Naive thymus-derived CD8-positive, alpha-beta T cell (primary cell): ENCODE measurements at regions not wholly inside any gene's neighbourhood (a gene's known extent, or its start where the extent isn't known, plus 50 kb on each side); places are given as distances from the start of the nearest gene placed in this dataset.

Experiments used
- ATAC-seq, 2 donors: fragments of 150-1000 bp; cut with Tn5 transposase in 1 of 2; sonication (Bioruptor Pico), chemical (Tn5 transposase) in 1 of 2; 1 replicate in 1 of 2; 2 replicates in 1 of 2; pipeline ENCODE4 v1.10.0; 2021; ENCODE audit warnings: mild to moderate bottlenecking in 2 of 2, moderate library complexity in 2 of 2
- POLR2A ChIA-PET: fragments of 350-600 bp; sonication (Branson Sonifier 250); formaldehyde crosslinking; loops from one replicate; lab custom pipeline; 2021; ENCODE audit warnings: antibody characterized with exemption; lab: Charles Lee
- DNase-seq, 10 donors: peaks; one replicate each; pipeline versions ENCODE4 v3.0.0 to v3.0.0-alpha.2; 2020 to 2022
- H3K27ac Mint-ChIP-seq, 10 donors: one replicate each; pipeline ENCODE4 v1.8.0; 2020 to 2022; ENCODE audit warnings: mild to moderate bottlenecking in 10 of 10, mixed read lengths in 10 of 10, moderate library complexity in 4 of 10, inconsistent platforms in 1 of 10
- H3K27me3 Mint-ChIP-seq, 5 donors: one replicate each; pipeline ENCODE4 v1.8.0; 2021 to 2022; ENCODE audit warnings: mixed read lengths in 5 of 5
- H3K36me3 Mint-ChIP-seq, 3 donors: one replicate each; pipeline ENCODE4 v1.8.0; 2020 to 2022; ENCODE audit warnings: mixed read lengths in 3 of 3, mild to moderate bottlenecking in 2 of 3, inconsistent platforms in 1 of 3
- H3K4me1 Mint-ChIP-seq, 4 donors: one replicate each; pipeline ENCODE4 v1.8.0; 2021 to 2022; ENCODE audit warnings: mixed read lengths in 4 of 4
- H3K4me3 Mint-ChIP-seq, 10 donors: one replicate each; pipeline ENCODE4 v1.8.0; 2020 to 2022; ENCODE audit warnings: mild to moderate bottlenecking in 10 of 10, mixed read lengths in 10 of 10, moderate library complexity in 6 of 10, inconsistent platforms in 1 of 10
- H3K9me3 Mint-ChIP-seq, 9 donors: one replicate each; pipeline ENCODE4 v1.8.0; 2020 to 2022; ENCODE audit warnings: mixed read lengths in 9 of 9, mild to moderate bottlenecking in 3 of 9, inconsistent platforms in 1 of 9, moderate library complexity in 1 of 9

- Mint-ChIP-seq H3K4me3 (no peak overlapping the region), H3K9me3 (peaks cover 0 to 1% (median 0%) of the 10 kb centered on the region in 9 donors), H3K27me3 (peaks cover 17 to 51% (median 25%) of the 10 kb centered on the region in 5 donors), H3K4me1 (no peaks in the 10 kb centered on the region), H3K27ac (no peak overlapping the region), H3K36me3 (no peaks in the 10 kb centered on the region)
- no peak for ATAC-seq
- no peak for DNase-seq
- POLR2A ChIA-PET, result no interaction called here
Observed at GRCh38 chr2:176483901-176484568, 214.8 kb downstream of the MTX2 start.

- Mint-ChIP-seq H3K4me3 (no peak overlapping the region), H3K27me3 (peaks cover 19 to 51% (median 25%) of the 10 kb centered on the region in 5 donors), H3K9me3 (peaks cover 0 to 1% (median 0%) of the 10 kb centered on the region in 9 donors), H3K36me3 (no peaks in the 10 kb centered on the region), H3K27ac (no peak overlapping the region), H3K4me1 (no peaks in the 10 kb centered on the region)
- DNase-seq (no peak), ATAC-seq (no peak)
- POLR2A ChIA-PET, result no interaction called here
Observed at GRCh38 chr2:176484838-176485237, 215.6 kb downstream of the MTX2 start.

GRCh38 chr2:176488431-176488830 lies 219.2 kb downstream of the MTX2 start:
- no peak overlapping the region for H3K27ac Mint-ChIP-seq
- H3K4me3 Mint-ChIP-seq, result no peak overlapping the region
- peaks cover 13 to 32% (median 22%) of the 10 kb centered on the region in 5 donors for H3K27me3 Mint-ChIP-seq
- POLR2A ChIA-PET, result no interaction called here
- H3K36me3 Mint-ChIP-seq, result no peaks in the 10 kb centered on the region
- ATAC-seq (no peak), DNase-seq (no peak)
- H3K9me3 Mint-ChIP-seq, result no peaks in the 10 kb centered on the region
- H3K4me1 Mint-ChIP-seq, result peaks cover 2 to 24% (median 9%) of the 10 kb centered on the region in 4 donors

GRCh38 chr2:176490061-176490861 lies 221.0 kb downstream of the MTX2 start:
- Mint-ChIP-seq H3K36me3 (no peaks in the 10 kb centered on the region), H3K27ac (peak overlapping the region in 1 of 10 donors; percentile 32), H3K4me1 (peaks cover 2 to 30% (median 9%) of the 10 kb centered on the region in 4 donors), H3K27me3 (peaks cover 16 to 42% (median 22%) of the 10 kb centered on the region in 5 donors), H3K4me3 (no peak overlapping the region), H3K9me3 (no peaks in the 10 kb centered on the region)
- ATAC-seq (no peak), DNase-seq (no peak)
- POLR2A ChIA-PET, result no interaction called here

GRCh38 chr2:176491172-176491904 lies 222.1 kb downstream of the MTX2 start:
- ATAC-seq (peak in 1 of 2 donors; percentile 61), DNase-seq (peak in 3 of 10 donors; percentile 7 to 13 (median 11))
- peak overlapping the region in 1 of 10 donors; percentile 11 for H3K27ac Mint-ChIP-seq
- H3K9me3 Mint-ChIP-seq, result no peaks in the 10 kb centered on the region
- peaks cover 18 to 44% (median 22%) of the 10 kb centered on the region in 5 donors for H3K27me3 Mint-ChIP-seq
- POLR2A ChIA-PET, result no interaction called here
- H3K4me3 Mint-ChIP-seq, result no peak overlapping the region
- H3K4me1 Mint-ChIP-seq, result peaks cover 2 to 30% (median 9%) of the 10 kb centered on the region in 4 donors
- H3K36me3 Mint-ChIP-seq, result no peaks in the 10 kb centered on the region

- Mint-ChIP-seq H3K36me3 (no peaks in the 10 kb centered on the region), H3K27ac (no peak overlapping the region), H3K4me3 (no peak overlapping the region), H3K27me3 (peaks cover 12 to 35% (median 20%) of the 10 kb centered on the region in 5 donors), H3K4me1 (peaks cover 2 to 30% (median 9%) of the 10 kb centered on the region in 4 donors), H3K9me3 (no peaks in the 10 kb centered on the region)
- POLR2A ChIA-PET, result no interaction called here
- ATAC-seq, result no peak
- no peak for DNase-seq
Observed at GRCh38 chr2:176492583-176492982, 223.3 kb downstream of the MTX2 start.

- ATAC-seq (no peak), DNase-seq (no peak)
- H3K36me3 Mint-ChIP-seq, result no peaks in the 10 kb centered on the region
- H3K9me3 Mint-ChIP-seq, result no peaks in the 10 kb centered on the region
- POLR2A ChIA-PET, result no interaction called here
- peaks cover 2 to 30% (median 9%) of the 10 kb centered on the region in 4 donors for H3K4me1 Mint-ChIP-seq
- H3K27me3 Mint-ChIP-seq, result peaks cover 7 to 28% (median 20%) of the 10 kb centered on the region in 5 donors
- no peak overlapping the region for H3K27ac Mint-ChIP-seq
- peak overlapping the region in 1 of 10 donors; percentile 22 for H3K4me3 Mint-ChIP-seq
Observed at GRCh38 chr2:176493226-176493825, 224.1 kb downstream of the MTX2 start.

GRCh38 chr2:176493909-176494308 lies 224.7 kb downstream of the MTX2 start:
- DNase-seq, result no peak
- H3K27ac Mint-ChIP-seq, result no peak overlapping the region
- no peaks in the 10 kb centered on the region for H3K36me3 Mint-ChIP-seq
- POLR2A ChIA-PET, result no interaction called here
- H3K9me3 Mint-ChIP-seq, result no peaks in the 10 kb centered on the region
- no peak overlapping the region for H3K4me3 Mint-ChIP-seq
- peaks cover 2 to 30% (median 9%) of the 10 kb centered on the region in 4 donors for H3K4me1 Mint-ChIP-seq
- no peak for ATAC-seq
- H3K27me3 Mint-ChIP-seq, result peaks cover 7 to 26% (median 20%) of the 10 kb centered on the region in 5 donors

- no peak for ATAC-seq
- no peak overlapping the region for H3K27ac Mint-ChIP-seq
- H3K27me3 Mint-ChIP-seq, result peaks cover 7 to 26% (median 17%) of the 10 kb centered on the region in 5 donors
- no peak for DNase-seq
- H3K36me3 Mint-ChIP-seq, result no peaks in the 10 kb centered on the region
- no peak overlapping the region for H3K4me3 Mint-ChIP-seq
- H3K9me3 Mint-ChIP-seq, result no peaks in the 10 kb centered on the region
- H3K4me1 Mint-ChIP-seq, result peaks cover 2 to 30% (median 9%) of the 10 kb centered on the region in 4 donors
- POLR2A ChIA-PET, result no interaction called here
Observed at GRCh38 chr2:176494949-176495353, 225.7 kb downstream of the MTX2 start.

- H3K27me3 Mint-ChIP-seq, result peaks cover 7 to 29% (median 16%) of the 10 kb centered on the region in 5 donors
Observed at GRCh38 chr2:176495826-176496225, 226.6 kb downstream of the MTX2 start.

GRCh38 chr2:176496761-176497160 lies 227.5 kb downstream of the MTX2 start:
- no peak overlapping the region for H3K4me3 Mint-ChIP-seq

More at GRCh38 chr2:176495826-176496225, 226.6 kb downstream of the MTX2 start:
- H3K36me3 Mint-ChIP-seq, result no peaks in the 10 kb centered on the region
- ATAC-seq (no peak), DNase-seq (no peak)
- no peaks in the 10 kb centered on the region for H3K9me3 Mint-ChIP-seq
- POLR2A ChIA-PET, result no interaction called here
- H3K4me1 Mint-ChIP-seq, result peaks cover 2 to 30% (median 9%) of the 10 kb centered on the region in 4 donors
- no peak overlapping the region for H3K27ac Mint-ChIP-seq
- H3K4me3 Mint-ChIP-seq, result no peak overlapping the region

GRCh38 chr2:176500901-176501300 lies 231.7 kb downstream of the MTX2 start:
- no peaks in the 10 kb centered on the region for H3K4me1 Mint-ChIP-seq
- POLR2A ChIA-PET, result no interaction called here
- H3K27me3 Mint-ChIP-seq, result peaks cover 4 to 37% (median 9%) of the 10 kb centered on the region in 5 donors
- DNase-seq (no peak), ATAC-seq (no peak)
- H3K36me3 Mint-ChIP-seq, result no peaks in the 10 kb centered on the region
- H3K27ac Mint-ChIP-seq, result no peak overlapping the region
- no peaks in the 10 kb centered on the region for H3K9me3 Mint-ChIP-seq
- no peak overlapping the region for H3K4me3 Mint-ChIP-seq

More at GRCh38 chr2:176496761-176497160, 227.5 kb downstream of the MTX2 start:
- H3K4me1 Mint-ChIP-seq, result peaks cover 0 to 21% (median 3%) of the 10 kb centered on the region in 4 donors
- H3K36me3 Mint-ChIP-seq, result no peaks in the 10 kb centered on the region
- ATAC-seq (no peak), DNase-seq (no peak)
- H3K9me3 Mint-ChIP-seq, result no peaks in the 10 kb centered on the region
- H3K27ac Mint-ChIP-seq, result no peak overlapping the region
- peaks cover 7 to 38% (median 14%) of the 10 kb centered on the region in 5 donors for H3K27me3 Mint-ChIP-seq
- POLR2A ChIA-PET, result no interaction called here
